H9 (cell line): ENCODE measurements at regions not wholly inside any gene's neighbourhood (a gene's known extent, or its start where the extent isn't known, plus 50 kb on each side); places are given as distances from the start of the nearest gene placed in this dataset.

Experiments used
- DNase-seq: peaks from one replicate; pipeline ENCODE4 v3.0.0-alpha.2; 2017
- H2AFZ ChIP-seq: one replicate; pipeline ENCODE4 v1.6.1; 2013; ENCODE audit warnings: mild to moderate bottlenecking, low read length, control low read depth, moderate library complexity
- H2AK5ac ChIP-seq: 2 replicates; pipeline ENCODE4 v1.6.1; 2013; ENCODE audit warnings: low read length, control low read depth, mixed read lengths; ENCODE audit not compliant: insufficient read length
- H2BK120ac ChIP-seq: one replicate; pipeline ENCODE4 v1.6.1; 2013; ENCODE audit warnings: low read depth, mild to moderate bottlenecking, low read length, control low read depth, inconsistent platforms; ENCODE audit not compliant: poor library complexity, severe bottlenecking
- H2BK12ac ChIP-seq: 2 replicates; pipeline ENCODE4 v1.6.1; 2013; ENCODE audit warnings: low read length, control low read depth, mixed read lengths, low read depth; ENCODE audit not compliant: insufficient read length
- H2BK15ac ChIP-seq: 2 replicates; pipeline ENCODE4 v1.6.1; 2013; ENCODE audit warnings: low read depth, low read length, control low read depth
- H2BK20ac ChIP-seq: one replicate; pipeline ENCODE4 v1.6.1; 2013; ENCODE audit warnings: low read depth, mild to moderate bottlenecking, low read length, control low read depth, inconsistent platforms; ENCODE audit not compliant: poor library complexity, severe bottlenecking
- H2BK5ac ChIP-seq: 2 replicates; pipeline ENCODE4 v1.6.1; 2013; ENCODE audit warnings: low read length, control low read depth, mixed read lengths; ENCODE audit not compliant: insufficient read length
- H3K14ac ChIP-seq: 2 replicates; pipeline ENCODE4 v1.6.1; 2013; ENCODE audit warnings: low read length, control low read depth; ENCODE audit not compliant: insufficient read depth
- H3K18ac ChIP-seq: 2 replicates; pipeline ENCODE4 v1.6.1; 2013; ENCODE audit warnings: low read depth, mild to moderate bottlenecking, mixed read lengths, low read length, control low read depth; ENCODE audit not compliant: insufficient read length
- H3K23ac ChIP-seq: 2 replicates; pipeline ENCODE4 v1.6.1; 2013; ENCODE audit warnings: low read length, control low read depth, mixed read lengths, low read depth; ENCODE audit not compliant: insufficient read length
- H3K23me2 ChIP-seq: 2 replicates; pipeline ENCODE4 v1.6.1; 2013; ENCODE audit warnings: low read depth, mild to moderate bottlenecking, mixed read lengths, low read length, control low read depth; ENCODE audit not compliant: insufficient read length, poor library complexity, severe bottlenecking
- H3K27ac ChIP-seq: 2 replicates; pipeline ENCODE4 v1.5.1; 2013; ENCODE audit warnings: low read length, control low read depth, mixed read lengths, low read depth; ENCODE audit not compliant: insufficient read length
- H3K27me3 ChIP-seq: 2 replicates; pipeline ENCODE4 v1.6.1; 2013; ENCODE audit warnings: low read length, control low read depth, inconsistent platforms; ENCODE audit not compliant: insufficient read depth
- H3K4ac ChIP-seq: 2 replicates; pipeline ENCODE4 v1.6.1; 2013; ENCODE audit warnings: low read depth, mild to moderate bottlenecking, control low read depth, inconsistent platforms, low read length, moderate library complexity
- H3K4me1 ChIP-seq: 2 replicates; pipeline ENCODE4 v1.6.1; 2013; ENCODE audit warnings: low read length, control low read depth, inconsistent platforms; ENCODE audit not compliant: insufficient read depth
- H3K4me2 ChIP-seq: 2 replicates; pipeline ENCODE4 v1.6.1; 2013; ENCODE audit warnings: low read length, control low read depth, mixed read lengths; ENCODE audit not compliant: insufficient read length, insufficient read depth
- H3K56ac ChIP-seq: 2 replicates; pipeline ENCODE4 v1.6.1; 2013; ENCODE audit warnings: low read depth, mild to moderate bottlenecking, mixed read lengths, low read length, control low read depth; ENCODE audit not compliant: insufficient read length
- H3K79me1 ChIP-seq: 2 replicates; pipeline ENCODE4 v1.6.1; 2013; ENCODE audit warnings: low read depth, mild to moderate bottlenecking, moderate library complexity, low read length, control low read depth, inconsistent platforms; ENCODE audit not compliant: insufficient read depth, poor library complexity, severe bottlenecking
- H3K79me2 ChIP-seq: 2 replicates; pipeline ENCODE4 v1.6.1; 2013; ENCODE audit warnings: low read length, control low read depth, inconsistent platforms; ENCODE audit not compliant: insufficient read depth
- H3K9ac ChIP-seq: 2 replicates; pipeline ENCODE4 v1.6.1; 2013; ENCODE audit warnings: low read length, control low read depth, mixed read lengths; ENCODE audit not compliant: insufficient read length; ENCODE audit errors: extremely low read depth
- H3K9me3 ChIP-seq: one replicate; pipeline ENCODE4 v1.6.1; 2013; ENCODE audit warnings: low read depth, low read length, inconsistent platforms; ENCODE audit not compliant: control insufficient read depth
- H3T11ph ChIP-seq: one replicate; pipeline ENCODE4 v1.6.1; 2013; ENCODE audit warnings: mild to moderate bottlenecking, low read length, control low read depth, inconsistent platforms
- H4K20me1 ChIP-seq: one replicate; pipeline ENCODE4 v1.6.1; 2013; ENCODE audit not compliant: control insufficient read depth, insufficient read length, insufficient read depth
- H4K5ac ChIP-seq: 2 replicates; pipeline ENCODE4 v1.6.1; 2013; ENCODE audit warnings: low read depth, mild to moderate bottlenecking, mixed read lengths, low read length, control low read depth; ENCODE audit not compliant: insufficient read length
- H4K8ac ChIP-seq: replicated peaks from 2 replicates; pipeline ENCODE4 v1.6.1; 2013; ENCODE audit warnings: low read length, control low read depth, mixed read lengths, low read depth; ENCODE audit not compliant: insufficient read length
- H4K91ac ChIP-seq: 2 replicates; pipeline ENCODE4 v1.6.1; 2013; ENCODE audit warnings: low read depth, mild to moderate bottlenecking, moderate library complexity, mixed read lengths, low read length, control low read depth; ENCODE audit not compliant: insufficient read length
- H3K27ac Mint-ChIP-seq, 3 experiments: 2 replicates in 2 of 3; 3 replicates in 1 of 3; pipeline ENCODE4 v1.8.0; 2020 to 2021; ENCODE audit warnings: mixed read lengths in 3 of 3, mild to moderate bottlenecking in 1 of 3, moderate library complexity in 1 of 3
- H3K27me3 Mint-ChIP-seq: 2 replicates; pipeline ENCODE4 v1.8.0; 2021; ENCODE audit warnings: low read depth, mild to moderate bottlenecking, moderate library complexity, mixed read lengths
- H3K36me3 Mint-ChIP-seq, 3 experiments: 2 replicates in 2 of 3; 3 replicates in 1 of 3; pipeline ENCODE4 v1.8.0; 2020 to 2021; ENCODE audit warnings: low read depth in 3 of 3, mixed read lengths in 3 of 3; ENCODE audit not compliant: insufficient read depth in 1 of 3
- H3K4me1 Mint-ChIP-seq, 2 experiments: 2 replicates each; pipeline ENCODE4 v1.8.0; 2020; ENCODE audit warnings: mixed read lengths in 2 of 2
- H3K4me3 Mint-ChIP-seq, 2 experiments: 2 replicates in 1 of 2; 3 replicates in 1 of 2; pipeline ENCODE4 v1.8.0; 2020 to 2021; ENCODE audit warnings: mild to moderate bottlenecking in 2 of 2, mixed read lengths in 2 of 2, moderate library complexity in 1 of 2
- H3K9me3 Mint-ChIP-seq, 2 experiments: 2 replicates in 1 of 2; 3 replicates in 1 of 2; pipeline ENCODE4 v1.8.0; 2020; ENCODE audit warnings: mild to moderate bottlenecking in 2 of 2, mixed read lengths in 2 of 2, moderate library complexity in 1 of 2
- CTCF ChIP-seq: fragments of 200-600 bp; sonication (generic); conservative IDR thresholded peaks from 3 replicates; pipeline ENCODE4 v1.8.0; 2021; ENCODE audit warnings: antibody characterized with exemption, mild to moderate bottlenecking
- WGBS: extraction: QIAGEN DNeasy Blood & Tissue Kit; methylation state at CpG from one replicate; pipeline ENCODE4 v1.1.7; 2013; ENCODE audit warnings: missing lambda C conversion rate, low lambda C conversion rate, mixed read lengths; ENCODE audit not compliant: insufficient read length; ENCODE audit errors: extremely low coverage; 5-methylcytosine and 5-hydroxymethylcytosine counted together

DNA sequence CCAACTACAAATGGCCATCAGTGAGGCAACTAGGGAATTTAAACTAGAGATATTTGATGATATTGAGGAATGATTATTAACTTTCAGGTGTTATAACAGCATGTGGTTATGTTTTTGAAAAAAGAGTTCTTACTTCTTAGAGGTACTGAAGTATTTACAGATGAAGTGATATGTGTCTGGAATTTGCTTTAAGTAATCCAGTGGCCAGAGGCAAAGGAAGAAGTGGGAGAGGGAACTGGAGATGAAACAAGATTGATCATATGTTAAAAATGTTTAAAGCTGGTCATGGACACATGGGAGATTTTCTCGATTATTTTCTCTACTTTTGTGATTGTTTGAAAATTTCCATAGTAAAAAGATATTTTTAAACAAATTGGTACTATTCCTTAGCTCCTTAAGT lies 53.3 kb upstream of the SLCO2A1 start:
- Histone ChIP-seq H4K91ac (no peak overlapping the region), H2BK15ac (no peak overlapping the region), H2BK120ac (no peak overlapping the region), H3K56ac (no peak overlapping the region), H2BK5ac (no peak overlapping the region), H2AFZ (no peak overlapping the region), H3K27ac (no peak overlapping the region), H3K23ac (no peak overlapping the region), H2BK20ac (no peak overlapping the region), H4K8ac (no peak overlapping the region), H3K18ac (no peak overlapping the region), H4K5ac (no peak overlapping the region), H3K4me1 (no peaks in the 10 kb centered on the region), H3K9me3 (peaks cover 8% of the 10 kb centered on the region), H3T11ph (no peak overlapping the region), H3K14ac (no peak overlapping the region), H3K27me3 (no peaks in the 10 kb centered on the region), H2AK5ac (no peak overlapping the region), H3K79me2 (no peaks in the 10 kb centered on the region), H3K23me2 (no peaks in the 10 kb centered on the region), H3K9ac (no peak overlapping the region), H3K4ac (no peak overlapping the region), H2BK12ac (no peak overlapping the region), H3K79me1 (no peaks in the 10 kb centered on the region), H3K4me2 (no peak overlapping the region), H4K20me1 (no peaks in the 10 kb centered on the region)
- TF ChIP-seq CTCF: no peak
- Mint-ChIP-seq H3K27ac (no peak overlapping the region), H3K9me3 (peaks cover 14 to 21% of the 10 kb centered on the region in 2 experiments), H3K4me1 (no peaks in the 10 kb centered on the region), H3K27me3 (no peaks in the 10 kb centered on the region), H3K36me3 (peaks cover 3 to 4% (median 3%) of the 10 kb centered on the region in 3 experiments; a peak in 4 of 7 replicates), H3K4me3 (no peak overlapping the region)
- no CpG with 5 or more reads among the region's 1 CpG for WGBS
- no peak for DNase-seq
